Erythroblast (primary cell): ENCODE measurements at regions not wholly inside any gene's neighbourhood (a gene's known extent, or its start where the extent isn't known, plus 50 kb on each side); places are given as distances from the start of the nearest gene placed in this dataset.

Source experiments
- GATA1 ChIP-seq: IDR thresholded peaks from 2 replicates; pipeline ENCODE4 v1.6.1; 2011; ENCODE audit warnings: low read depth, mild to moderate bottlenecking, control low read depth, low read length, moderate library complexity
- POLR2A ChIP-seq: IDR thresholded peaks from 2 replicates; pipeline ENCODE4 v1.6.1; 2011; ENCODE audit warnings: mild to moderate bottlenecking, low read length

- TF ChIP-seq POLR2A = no peak
- TF ChIP-seq GATA1 = no peak
Measured at GRCh38 chr15:70158309-70159000, 60.7 kb upstream of the TLE3 start.
